Gastrocnemius medialis (tissue), 4 donors: ENCODE measurements at regions not wholly inside any gene's neighbourhood (a gene's known extent, or its start where the extent isn't known, plus 50 kb on each side); places are given as distances from the start of the nearest gene placed in this dataset.

Experiments used
- POLR2A ChIP-seq, 2 donors: fragments of 450-650 bp; IDR thresholded peaks; one replicate each; pipeline ENCODE4 v1.6.1; 2017; ENCODE audit warnings: antibody characterized with exemption in 2 of 2, mild to moderate bottlenecking in 2 of 2, moderate library complexity in 2 of 2
- TF ChIP-seq, protein P1 (sequence below), 5 experiments: fragments of 450-650 bp in 3 of 5; fragments of 200-600 bp in 2 of 5; sonication (generic) in 2 of 5; IDR thresholded peaks in 4 of 5; conservative IDR thresholded peaks in 1 of 5; 1 replicate in 4 of 5; 2 replicates in 1 of 5; pipeline ENCODE4 v1.5.1; 2016 to 2019; ENCODE audit warnings: antibody characterized with exemption in 5 of 5, mild to moderate bottlenecking in 3 of 5, moderate library complexity in 3 of 5

GRCh38 chr12:33967760-33968159 is 54.5 kb upstream of the ALG10 start:
- no peak for TF ChIP-seq POLR2A (IDR thresholded peaks at IDR 0.05)
- TF ChIP-seq, protein P1, sequence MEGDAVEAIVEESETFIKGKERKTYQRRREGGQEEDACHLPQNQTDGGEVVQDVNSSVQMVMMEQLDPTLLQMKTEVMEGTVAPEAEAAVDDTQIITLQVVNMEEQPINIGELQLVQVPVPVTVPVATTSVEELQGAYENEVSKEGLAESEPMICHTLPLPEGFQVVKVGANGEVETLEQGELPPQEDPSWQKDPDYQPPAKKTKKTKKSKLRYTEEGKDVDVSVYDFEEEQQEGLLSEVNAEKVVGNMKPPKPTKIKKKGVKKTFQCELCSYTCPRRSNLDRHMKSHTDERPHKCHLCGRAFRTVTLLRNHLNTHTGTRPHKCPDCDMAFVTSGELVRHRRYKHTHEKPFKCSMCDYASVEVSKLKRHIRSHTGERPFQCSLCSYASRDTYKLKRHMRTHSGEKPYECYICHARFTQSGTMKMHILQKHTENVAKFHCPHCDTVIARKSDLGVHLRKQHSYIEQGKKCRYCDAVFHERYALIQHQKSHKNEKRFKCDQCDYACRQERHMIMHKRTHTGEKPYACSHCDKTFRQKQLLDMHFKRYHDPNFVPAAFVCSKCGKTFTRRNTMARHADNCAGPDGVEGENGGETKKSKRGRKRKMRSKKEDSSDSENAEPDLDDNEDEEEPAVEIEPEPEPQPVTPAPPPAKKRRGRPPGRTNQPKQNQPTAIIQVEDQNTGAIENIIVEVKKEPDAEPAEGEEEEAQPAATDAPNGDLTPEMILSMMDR (IDR thresholded peaks at IDR 0.05 in 4 of 5, conservative IDR thresholded peaks at IDR 0.05 in 1 of 5): no peak
